H9 (cell line): ENCODE measurements at regions not wholly inside any gene's neighbourhood (a gene's known extent, or its start where the extent isn't known, plus 50 kb on each side); places are given as distances from the start of the nearest gene placed in this dataset.

ENCODE experiments used
- DNase-seq: peaks from one replicate; pipeline ENCODE4 v3.0.0-alpha.2; 2017
- H2AFZ ChIP-seq: one replicate; pipeline ENCODE4 v1.6.1; 2013; ENCODE audit warnings: mild to moderate bottlenecking, low read length, control low read depth, moderate library complexity
- H2AK5ac ChIP-seq: 2 replicates; pipeline ENCODE4 v1.6.1; 2013; ENCODE audit warnings: low read length, control low read depth, mixed read lengths; ENCODE audit not compliant: insufficient read length
- H2BK120ac ChIP-seq: one replicate; pipeline ENCODE4 v1.6.1; 2013; ENCODE audit warnings: low read depth, mild to moderate bottlenecking, low read length, control low read depth, inconsistent platforms; ENCODE audit not compliant: poor library complexity, severe bottlenecking
- H2BK12ac ChIP-seq: 2 replicates; pipeline ENCODE4 v1.6.1; 2013; ENCODE audit warnings: low read length, control low read depth, mixed read lengths, low read depth; ENCODE audit not compliant: insufficient read length
- H2BK15ac ChIP-seq: 2 replicates; pipeline ENCODE4 v1.6.1; 2013; ENCODE audit warnings: low read depth, low read length, control low read depth
- H2BK20ac ChIP-seq: one replicate; pipeline ENCODE4 v1.6.1; 2013; ENCODE audit warnings: low read depth, mild to moderate bottlenecking, low read length, control low read depth, inconsistent platforms; ENCODE audit not compliant: poor library complexity, severe bottlenecking
- H2BK5ac ChIP-seq: 2 replicates; pipeline ENCODE4 v1.6.1; 2013; ENCODE audit warnings: low read length, control low read depth, mixed read lengths; ENCODE audit not compliant: insufficient read length
- H3K14ac ChIP-seq: 2 replicates; pipeline ENCODE4 v1.6.1; 2013; ENCODE audit warnings: low read length, control low read depth; ENCODE audit not compliant: insufficient read depth
- H3K18ac ChIP-seq: 2 replicates; pipeline ENCODE4 v1.6.1; 2013; ENCODE audit warnings: low read depth, mild to moderate bottlenecking, mixed read lengths, low read length, control low read depth; ENCODE audit not compliant: insufficient read length
- H3K23ac ChIP-seq: 2 replicates; pipeline ENCODE4 v1.6.1; 2013; ENCODE audit warnings: low read length, control low read depth, mixed read lengths, low read depth; ENCODE audit not compliant: insufficient read length
- H3K23me2 ChIP-seq: 2 replicates; pipeline ENCODE4 v1.6.1; 2013; ENCODE audit warnings: low read depth, mild to moderate bottlenecking, mixed read lengths, low read length, control low read depth; ENCODE audit not compliant: insufficient read length, poor library complexity, severe bottlenecking
- H3K27ac ChIP-seq: 2 replicates; pipeline ENCODE4 v1.5.1; 2013; ENCODE audit warnings: low read length, control low read depth, mixed read lengths, low read depth; ENCODE audit not compliant: insufficient read length
- H3K27me3 ChIP-seq: 2 replicates; pipeline ENCODE4 v1.6.1; 2013; ENCODE audit warnings: low read length, control low read depth, inconsistent platforms; ENCODE audit not compliant: insufficient read depth
- H3K4ac ChIP-seq: 2 replicates; pipeline ENCODE4 v1.6.1; 2013; ENCODE audit warnings: low read depth, mild to moderate bottlenecking, control low read depth, inconsistent platforms, low read length, moderate library complexity
- H3K4me1 ChIP-seq: 2 replicates; pipeline ENCODE4 v1.6.1; 2013; ENCODE audit warnings: low read length, control low read depth, inconsistent platforms; ENCODE audit not compliant: insufficient read depth
- H3K4me2 ChIP-seq: 2 replicates; pipeline ENCODE4 v1.6.1; 2013; ENCODE audit warnings: low read length, control low read depth, mixed read lengths; ENCODE audit not compliant: insufficient read length, insufficient read depth
- H3K56ac ChIP-seq: 2 replicates; pipeline ENCODE4 v1.6.1; 2013; ENCODE audit warnings: low read depth, mild to moderate bottlenecking, mixed read lengths, low read length, control low read depth; ENCODE audit not compliant: insufficient read length
- H3K79me1 ChIP-seq: 2 replicates; pipeline ENCODE4 v1.6.1; 2013; ENCODE audit warnings: low read depth, mild to moderate bottlenecking, moderate library complexity, low read length, control low read depth, inconsistent platforms; ENCODE audit not compliant: insufficient read depth, poor library complexity, severe bottlenecking
- H3K79me2 ChIP-seq: 2 replicates; pipeline ENCODE4 v1.6.1; 2013; ENCODE audit warnings: low read length, control low read depth, inconsistent platforms; ENCODE audit not compliant: insufficient read depth
- H3K9ac ChIP-seq: 2 replicates; pipeline ENCODE4 v1.6.1; 2013; ENCODE audit warnings: low read length, control low read depth, mixed read lengths; ENCODE audit not compliant: insufficient read length; ENCODE audit errors: extremely low read depth
- H3K9me3 ChIP-seq: one replicate; pipeline ENCODE4 v1.6.1; 2013; ENCODE audit warnings: low read depth, low read length, inconsistent platforms; ENCODE audit not compliant: control insufficient read depth
- H3T11ph ChIP-seq: one replicate; pipeline ENCODE4 v1.6.1; 2013; ENCODE audit warnings: mild to moderate bottlenecking, low read length, control low read depth, inconsistent platforms
- H4K20me1 ChIP-seq: one replicate; pipeline ENCODE4 v1.6.1; 2013; ENCODE audit not compliant: control insufficient read depth, insufficient read length, insufficient read depth
- H4K5ac ChIP-seq: 2 replicates; pipeline ENCODE4 v1.6.1; 2013; ENCODE audit warnings: low read depth, mild to moderate bottlenecking, mixed read lengths, low read length, control low read depth; ENCODE audit not compliant: insufficient read length
- H4K8ac ChIP-seq: replicated peaks from 2 replicates; pipeline ENCODE4 v1.6.1; 2013; ENCODE audit warnings: low read length, control low read depth, mixed read lengths, low read depth; ENCODE audit not compliant: insufficient read length
- H4K91ac ChIP-seq: 2 replicates; pipeline ENCODE4 v1.6.1; 2013; ENCODE audit warnings: low read depth, mild to moderate bottlenecking, moderate library complexity, mixed read lengths, low read length, control low read depth; ENCODE audit not compliant: insufficient read length
- H3K27ac Mint-ChIP-seq, 3 experiments: 2 replicates in 2 of 3; 3 replicates in 1 of 3; pipeline ENCODE4 v1.8.0; 2020 to 2021; ENCODE audit warnings: mixed read lengths in 3 of 3, mild to moderate bottlenecking in 1 of 3, moderate library complexity in 1 of 3
- H3K27me3 Mint-ChIP-seq: 2 replicates; pipeline ENCODE4 v1.8.0; 2021; ENCODE audit warnings: low read depth, mild to moderate bottlenecking, moderate library complexity, mixed read lengths
- H3K36me3 Mint-ChIP-seq, 3 experiments: 2 replicates in 2 of 3; 3 replicates in 1 of 3; pipeline ENCODE4 v1.8.0; 2020 to 2021; ENCODE audit warnings: low read depth in 3 of 3, mixed read lengths in 3 of 3; ENCODE audit not compliant: insufficient read depth in 1 of 3
- H3K4me1 Mint-ChIP-seq, 2 experiments: 2 replicates each; pipeline ENCODE4 v1.8.0; 2020; ENCODE audit warnings: mixed read lengths in 2 of 2
- H3K4me3 Mint-ChIP-seq, 2 experiments: 2 replicates in 1 of 2; 3 replicates in 1 of 2; pipeline ENCODE4 v1.8.0; 2020 to 2021; ENCODE audit warnings: mild to moderate bottlenecking in 2 of 2, mixed read lengths in 2 of 2, moderate library complexity in 1 of 2
- H3K9me3 Mint-ChIP-seq, 2 experiments: 2 replicates in 1 of 2; 3 replicates in 1 of 2; pipeline ENCODE4 v1.8.0; 2020; ENCODE audit warnings: mild to moderate bottlenecking in 2 of 2, mixed read lengths in 2 of 2, moderate library complexity in 1 of 2
- CTCF ChIP-seq: fragments of 200-600 bp; sonication (generic); conservative IDR thresholded peaks from 3 replicates; pipeline ENCODE4 v1.8.0; 2021; ENCODE audit warnings: antibody characterized with exemption, mild to moderate bottlenecking
- WGBS: extraction: QIAGEN DNeasy Blood & Tissue Kit; methylation state at CpG from one replicate; pipeline ENCODE4 v1.1.7; 2013; ENCODE audit warnings: missing lambda C conversion rate, low lambda C conversion rate, mixed read lengths; ENCODE audit not compliant: insufficient read length; ENCODE audit errors: extremely low coverage; 5-methylcytosine and 5-hydroxymethylcytosine counted together

GRCh38 chr11:122265981-122266380 is 150.0 kb upstream of the BLID start:
- H2BK120ac ChIP-seq = no peak overlapping the region
- no peak overlapping the region for H3K18ac ChIP-seq
- Mint-ChIP-seq H3K27me3 (peaks cover 4% of the 10 kb centered on the region), H3K36me3 (no peaks in the 10 kb centered on the region), H3K4me1 (peaks cover 5 to 15% of the 10 kb centered on the region in 2 experiments; a peak in 3 of 4 replicates), H3K4me3 (no peak overlapping the region), H3K27ac (no peak overlapping the region), H3K9me3 (no peaks in the 10 kb centered on the region)
- no peak overlapping the region for H3K27ac ChIP-seq
- WGBS = no CpG with 5 or more reads among the region's 2 CpGs
- H3K23ac ChIP-seq = no peak overlapping the region
- no peak overlapping the region for H3T11ph ChIP-seq
- no peak for DNase-seq
- no peak overlapping the region for H2BK5ac ChIP-seq
- no peaks in the 10 kb centered on the region; the same call in 1 of the 2 replicates for H3K4me1 ChIP-seq
- no peak overlapping the region for H3K4me2 ChIP-seq
- H3K79me1 ChIP-seq = no peaks in the 10 kb centered on the region
- no peak for TF ChIP-seq CTCF
- H2BK20ac ChIP-seq = no peak overlapping the region
- H3K9me3 ChIP-seq = no peaks in the 10 kb centered on the region
- no peak overlapping the region for H3K14ac ChIP-seq
- H2BK15ac ChIP-seq = no peak overlapping the region
- H2AFZ ChIP-seq = no peak overlapping the region
- no peaks in the 10 kb centered on the region for H3K27me3 ChIP-seq
- H3K4ac ChIP-seq = no peak overlapping the region
- no peaks in the 10 kb centered on the region for H3K23me2 ChIP-seq
- no peaks in the 10 kb centered on the region for H4K20me1 ChIP-seq
- H4K8ac ChIP-seq = no peak overlapping the region
- H3K56ac ChIP-seq = no peak overlapping the region
- no peak overlapping the region for H4K91ac ChIP-seq
- H3K79me2 ChIP-seq = no peaks in the 10 kb centered on the region
- no peak overlapping the region for H4K5ac ChIP-seq
- no peak overlapping the region for H2BK12ac ChIP-seq
- H3K9ac ChIP-seq = no peak overlapping the region
- H2AK5ac ChIP-seq = no peak overlapping the region
